GM21390 (cell line): ENCODE measurements at regions not wholly inside any gene's neighbourhood (a gene's known extent, or its start where the extent isn't known, plus 50 kb on each side); places are given as distances from the start of the nearest gene placed in this dataset.
"Not testable (repeated sequence)": the region's sequence is repeated elsewhere in the genome, so short reads cannot be mapped to it uniquely, and the experiment has no call there.

Source experiments
- ATAC-seq: cut with Tn5 transposase; IDR thresholded peaks from one replicate; pipeline ENCODE4 v1.9.1; 2021; ENCODE audit not compliant: unreplicated experiment

GRCh38 chr5:6112538-6112937, 265.8 kb downstream of the MED10 start:
- no peak for ATAC-seq

DNA sequence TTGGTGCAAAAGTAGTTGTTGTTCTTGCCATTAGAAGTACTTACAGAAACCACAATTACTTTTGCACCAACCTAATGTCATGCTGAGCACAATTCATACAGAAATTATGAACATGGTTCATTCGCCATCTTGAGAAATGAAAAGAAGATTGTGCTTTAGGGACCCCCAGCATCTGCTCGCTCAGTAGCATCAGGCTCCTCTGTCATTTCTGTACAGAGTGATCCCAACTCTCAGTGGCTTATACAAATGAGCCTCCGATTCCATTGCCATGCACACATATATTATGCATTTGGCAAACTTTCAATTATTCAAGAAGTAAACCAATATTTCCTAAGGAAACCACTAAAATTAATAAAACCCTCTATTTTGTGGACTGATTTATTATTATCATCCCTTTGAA, 266.2 kb downstream of the MED10 start:
- no peak for ATAC-seq

GRCh38 chr5:6111131-6111530, 267.2 kb downstream of the MED10 start:
- ATAC-seq: no peak

DNA sequence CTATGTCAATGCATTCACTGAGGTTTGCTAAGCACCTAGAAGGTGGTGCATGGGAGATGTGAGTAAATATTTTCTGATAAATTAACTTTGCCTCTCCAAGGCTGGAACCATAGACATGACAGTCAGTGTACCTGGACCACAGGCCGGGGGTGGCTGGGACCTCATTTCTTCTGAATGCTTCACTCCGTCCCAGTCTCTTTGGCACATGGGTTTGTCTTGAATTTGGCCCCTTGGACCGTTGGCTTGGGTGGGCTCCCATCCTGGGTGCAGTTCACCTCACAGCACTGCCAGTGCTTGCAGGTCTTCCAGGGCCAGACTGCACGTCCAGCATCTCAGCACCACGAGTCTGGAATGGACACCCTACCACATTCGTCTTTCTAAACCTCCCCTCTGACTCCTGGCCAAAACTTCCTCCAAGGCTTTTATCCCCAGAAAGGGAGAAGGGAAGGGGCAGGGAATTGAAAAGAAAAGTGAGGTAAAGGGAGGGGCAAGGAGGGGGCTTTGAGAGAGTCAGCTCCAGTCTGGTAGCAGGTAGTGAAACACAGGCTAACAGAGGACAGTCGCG, 267.8 kb downstream of the MED10 start:
- no peak for ATAC-seq

- no peak for ATAC-seq
Observed at GRCh38 chr5:6108981-6109825, 269.1 kb downstream of the MED10 start.

GRCh38 chr5:6108540-6108848, 269.9 kb downstream of the MED10 start:
- no peak for ATAC-seq

GRCh38 chr5:6107675-6108539, 270.4 kb downstream of the MED10 start:
- ATAC-seq: no peak

GRCh38 chr5:6106756-6107155, 271.6 kb downstream of the MED10 start:
- ATAC-seq: no peak

- ATAC-seq: no peak
Observed at GRCh38 chr5:6105320-6105719, 273.0 kb downstream of the MED10 start.

- ATAC-seq: no peak
Observed at GRCh38 chr5:6096101-6096500, 282.2 kb downstream of the MED10 start.

- not testable (repeated sequence) for ATAC-seq
Observed at GRCh38 chr5:6094180-6094579, 284.2 kb downstream of the MED10 start.

GRCh38 chr5:6090838-6091237, 287.5 kb downstream of the MED10 start:
- no peak for ATAC-seq

DNA sequence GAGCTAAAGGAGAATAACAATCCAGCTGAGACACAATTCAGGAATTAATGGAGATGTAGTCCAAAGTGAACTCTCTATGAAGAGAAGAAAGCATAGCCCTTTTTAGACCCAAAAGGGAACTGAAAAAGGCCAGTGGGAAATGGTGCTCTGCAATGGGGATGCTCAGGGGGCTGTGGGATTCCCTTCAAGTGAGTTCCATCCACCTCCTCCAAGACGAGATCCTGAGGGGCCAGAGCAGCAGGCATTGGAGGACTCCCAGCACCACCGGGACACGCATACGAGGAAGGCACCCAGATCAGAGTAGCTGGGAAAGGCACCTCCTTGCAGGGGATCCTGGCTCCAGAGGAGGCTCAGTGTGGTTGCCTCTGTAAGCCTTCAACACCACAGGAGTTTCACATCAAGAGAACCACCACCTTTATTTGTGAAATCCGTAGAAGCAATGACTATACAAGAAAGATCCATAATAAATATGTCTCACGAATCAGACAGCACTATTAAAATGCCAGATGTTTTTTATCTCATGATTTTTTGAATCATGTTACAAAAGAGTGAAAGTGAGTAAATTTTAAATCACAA, 288.2 kb downstream of the MED10 start:
- ATAC-seq: no peak

- ATAC-seq: no peak
Observed at GRCh38 chr5:6088706-6089105, 289.6 kb downstream of the MED10 start.

DNA sequence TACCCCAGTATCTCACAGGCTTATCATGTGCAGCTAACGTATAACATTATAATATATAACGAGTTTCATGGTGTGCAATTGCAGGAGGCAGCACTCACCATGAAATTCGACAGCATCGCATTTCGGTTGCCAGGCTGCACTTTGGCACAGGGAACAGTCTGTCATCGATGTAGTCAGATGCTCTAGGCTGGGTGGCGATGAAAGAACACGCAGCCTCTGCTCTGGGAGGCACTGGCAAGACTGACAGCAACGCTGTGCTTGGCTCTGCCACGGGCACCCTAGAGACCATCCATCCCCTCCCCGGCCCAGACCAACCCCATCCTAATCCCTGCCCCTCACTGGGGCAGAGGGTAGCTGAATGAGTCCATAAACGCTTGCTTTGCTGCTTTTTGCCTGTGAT, 290.8 kb downstream of the MED10 start:
- ATAC-seq: no peak

DNA sequence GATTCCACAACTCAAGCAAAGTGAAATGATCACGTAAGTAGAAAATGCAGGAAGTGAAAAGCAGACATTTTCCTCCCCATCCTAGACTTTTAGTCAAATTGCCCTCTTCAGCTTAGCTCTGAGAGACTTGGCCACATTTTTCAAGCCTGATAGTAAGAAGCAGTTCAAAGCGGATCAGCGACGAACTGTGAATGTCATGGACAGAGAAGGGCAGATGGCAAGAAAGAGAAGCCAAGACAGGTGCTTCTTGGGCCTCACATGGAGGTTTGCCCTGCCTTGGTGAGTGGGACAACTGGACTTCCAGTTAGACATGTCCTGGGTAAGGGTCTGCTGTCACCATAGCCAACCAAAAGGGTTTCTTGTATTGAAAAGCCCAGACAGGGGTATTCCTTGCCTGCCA, 291.5 kb downstream of the MED10 start:
- ATAC-seq: no peak

GRCh38 chr5:6085341-6085860, 292.9 kb downstream of the MED10 start:
- no peak for ATAC-seq

- no peak for ATAC-seq
Observed at GRCh38 chr5:6084836-6085235, 293.5 kb downstream of the MED10 start.

GRCh38 chr5:6084376-6084775, 294.0 kb downstream of the MED10 start:
- no peak for ATAC-seq

GRCh38 chr5:6083311-6083978, 294.9 kb downstream of the MED10 start:
- ATAC-seq: no peak

GRCh38 chr5:6082685-6083084, 295.7 kb downstream of the MED10 start:
- ATAC-seq: no peak
